ENCODE measurements at regions not wholly inside any gene's neighbourhood (a gene's known extent, or its start where the extent isn't known, plus 50 kb on each side); places are given as distances from the start of the nearest gene placed in this dataset.
"Not testable (repeated sequence)": the region's sequence is repeated elsewhere in the genome, so short reads cannot be mapped to it uniquely, and the experiment has no call there.

GRCh38 chr1:38770516-38771173, 88.9 kb downstream of the RRAGC start:
- TF ChIP-seq CTCF (IDR thresholded peaks at IDR 0.05; ENCODE audit: low read depth, low read length, missing input control); HNF4G (IDR thresholded peaks at IDR 0.05); JUND (IDR thresholded peaks at IDR 0.05); REST (IDR thresholded peaks at IDR 0.05); ATF3 (IDR thresholded peaks at IDR 0.05); TAF1 (conservative IDR thresholded peaks at IDR 0.05); YY1 (IDR thresholded peaks at IDR 0.05): not testable (repeated sequence)
- TF ChIP-seq, protein P1, sequence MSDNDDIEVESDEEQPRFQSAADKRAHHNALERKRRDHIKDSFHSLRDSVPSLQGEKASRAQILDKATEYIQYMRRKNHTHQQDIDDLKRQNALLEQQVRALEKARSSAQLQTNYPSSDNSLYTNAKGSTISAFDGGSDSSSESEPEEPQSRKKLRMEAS (IDR thresholded peaks at IDR 0.05), result not testable (repeated sequence)

Data from liver (tissue), 3 donors.